IMR-90 (cell line): ENCODE measurements at regions not wholly inside any gene's neighbourhood (a gene's known extent, or its start where the extent isn't known, plus 50 kb on each side); places are given as distances from the start of the nearest gene placed in this dataset.

Source experiments
- ATAC-seq: fragments of 200-7000 bp; cut with Tn5 transposase; 2 replicates; pipeline ENCODE4 v1.9.1; 2020; ENCODE audit warnings: low read depth, mild to moderate bottlenecking, moderate library complexity
- BruUV-seq: library from RNA; stranded (reverse); fragments of 400-500 nt; replicated peaks from 2 replicates; lab custom pipeline; 2021; lab: Mats Ljungman, UMichigan
- CTCF ChIA-PET: fragments of 300-600 bp; formaldehyde crosslinking; extraction: SDS; loops from one replicate; lab custom pipeline; 2021; ENCODE audit warnings: antibody characterized with exemption; lab: Yijun Ruan, JAX
- POLR2A ChIA-PET: fragments of 300-600 bp; sonication (Branson Sonifier 250); formaldehyde crosslinking; loops from one replicate; lab custom pipeline; 2022; ENCODE audit warnings: antibody characterized with exemption; ENCODE audit not compliant: unreplicated experiment; lab: Charles Lee
- DNase-seq: peaks from one replicate; pipeline ENCODE4 v3.0.0; 2013
- H2AFZ ChIP-seq: replicated peaks from 2 replicates; pipeline ENCODE3; 2013; ENCODE audit warnings: low read length, mild to moderate bottlenecking; ENCODE audit not compliant: poor library complexity
- H2AK5ac ChIP-seq: 2 replicates; pipeline ENCODE4 v1.6.1; 2013; ENCODE audit warnings: low read depth, low read length, inconsistent platforms
- H2AK9ac ChIP-seq: replicated peaks from 2 replicates; pipeline ENCODE3; 2013; ENCODE audit warnings: mild to moderate bottlenecking, low read depth, low read length, moderate library complexity; ENCODE audit not compliant: poor library complexity
- H2BK120ac ChIP-seq: 2 replicates; pipeline ENCODE4 v1.6.1; 2013; ENCODE audit warnings: low read depth, low read length, inconsistent platforms
- H2BK15ac ChIP-seq: 3 replicates; pipeline ENCODE4 v1.6.1; 2013; ENCODE audit warnings: low read depth, low read length, inconsistent platforms
- H2BK20ac ChIP-seq: 2 replicates; pipeline ENCODE4 v1.6.1; 2013; ENCODE audit warnings: low read depth, mild to moderate bottlenecking, inconsistent platforms, low read length, moderate library complexity
- H2BK5ac ChIP-seq: 2 replicates; pipeline ENCODE4 v1.6.1; 2013; ENCODE audit warnings: mild to moderate bottlenecking, low read depth, low read length, inconsistent platforms; ENCODE audit not compliant: poor library complexity, severe bottlenecking
- H3K14ac ChIP-seq: replicated peaks from 2 replicates; pipeline ENCODE4 v1.6.1; 2013; ENCODE audit warnings: low read depth, low read length, inconsistent platforms
- H3K18ac ChIP-seq: 2 replicates; pipeline ENCODE4 v1.6.1; 2013; ENCODE audit warnings: low read depth, low read length, control low read depth
- H3K23ac ChIP-seq: 2 replicates; pipeline ENCODE4 v1.6.1; 2013; ENCODE audit warnings: low read depth, low read length, inconsistent platforms
- H3K27ac ChIP-seq: 2 replicates; pipeline ENCODE4 v1.5.1; 2013; ENCODE audit warnings: mild to moderate bottlenecking, control low read depth, low read length; ENCODE audit not compliant: insufficient read depth
- H3K27me3 ChIP-seq: 2 replicates; pipeline ENCODE4 v1.6.1; 2013; ENCODE audit warnings: low read length; ENCODE audit not compliant: control insufficient read depth, insufficient read depth
- H3K36me3 ChIP-seq: 2 replicates; pipeline ENCODE4 v1.6.1; 2013; ENCODE audit warnings: low read length, mixed read lengths; ENCODE audit not compliant: control insufficient read depth, insufficient read depth
- H3K4ac ChIP-seq: 2 replicates; pipeline ENCODE4 v1.6.1; 2013; ENCODE audit warnings: low read depth, low read length, inconsistent platforms
- H3K4me1 ChIP-seq: 2 replicates; pipeline ENCODE4 v1.6.1; 2013; ENCODE audit warnings: low read length, mixed read lengths; ENCODE audit not compliant: control insufficient read depth, insufficient read depth
- H3K4me2 ChIP-seq: 2 replicates; pipeline ENCODE4 v1.6.1; 2013; ENCODE audit warnings: low read depth, mild to moderate bottlenecking, control low read depth, low read length, moderate library complexity
- H3K4me3 ChIP-seq: 2 replicates; pipeline ENCODE4 v1.5.1; 2013; ENCODE audit warnings: low read depth, mild to moderate bottlenecking, control low read depth, low read length, moderate library complexity; ENCODE audit not compliant: insufficient read depth
- H3K56ac ChIP-seq: 2 replicates; pipeline ENCODE4 v1.6.1; 2013; ENCODE audit warnings: low read length, inconsistent platforms; ENCODE audit not compliant: insufficient read depth; ENCODE audit errors: extremely low read depth
- H3K79me1 ChIP-seq, 2 experiments: 2 replicates each; pipeline ENCODE4 v1.6.1; 2013; ENCODE audit warnings: low read length in 2 of 2, inconsistent platforms in 1 of 2, low read depth in 1 of 2
- H3K9ac ChIP-seq: 2 replicates; pipeline ENCODE4 v1.6.1; 2013; ENCODE audit warnings: low read depth, low read length, control low read depth
- H3K9me1 ChIP-seq: 2 replicates; pipeline ENCODE4 v1.6.1; 2013; ENCODE audit warnings: low read length, inconsistent platforms; ENCODE audit not compliant: insufficient read depth
- H3K9me3 ChIP-seq: 2 replicates; pipeline ENCODE4 v1.6.1; 2013; ENCODE audit warnings: low read length; ENCODE audit not compliant: control insufficient read depth, insufficient read depth
- H4K20me1 ChIP-seq: 2 replicates; pipeline ENCODE4 v1.6.1; 2013; ENCODE audit warnings: low read length, inconsistent platforms; ENCODE audit not compliant: insufficient read depth
- H4K5ac ChIP-seq: 2 replicates; pipeline ENCODE4 v1.6.1; 2013; ENCODE audit warnings: mild to moderate bottlenecking, low read depth, low read length, control low read depth
- H4K8ac ChIP-seq, 2 experiments: 2 replicates each; pipeline ENCODE4 v1.6.1; 2013; ENCODE audit warnings: low read depth in 2 of 2, low read length in 2 of 2, control low read depth in 1 of 2, inconsistent platforms in 1 of 2
- H4K91ac ChIP-seq: 2 replicates; pipeline ENCODE4 v1.6.1; 2013; ENCODE audit warnings: low read depth, low read length, inconsistent platforms; ENCODE audit not compliant: insufficient read depth
- BHLHE40 ChIP-seq: fragments of 150-350 bp; IDR thresholded peaks from 2 replicates; pipeline ENCODE4 v1.6.1; 2016; ENCODE audit warnings: mild to moderate bottlenecking, low read depth, low read length
- CEBPB ChIP-seq: IDR thresholded peaks from 2 replicates; pipeline ENCODE4 v1.6.1; 2012; ENCODE audit warnings: low read depth, low read length, improper control_type of control experiment
- FOS ChIP-seq: fragments of 150-350 bp; IDR thresholded peaks from 2 replicates; pipeline ENCODE4 v1.6.1; 2016; ENCODE audit warnings: low read depth, low read length
- MAZ ChIP-seq: IDR thresholded peaks from 2 replicates; pipeline ENCODE4 v1.6.1; 2012; ENCODE audit warnings: low read depth, mild to moderate bottlenecking, low read length, improper control_type of control experiment, moderate library complexity, borderline replicate concordance
- MXI1 ChIP-seq: IDR thresholded peaks from 2 replicates; pipeline ENCODE4 v1.6.1; 2012; ENCODE audit warnings: low read depth, mild to moderate bottlenecking, low read length, moderate library complexity, borderline replicate concordance
- RAD21 ChIP-seq: IDR thresholded peaks from 2 replicates; pipeline ENCODE4 v1.6.1; 2012; ENCODE audit warnings: low read length, improper control_type of control experiment
- RCOR1 ChIP-seq: IDR thresholded peaks from 2 replicates; pipeline ENCODE4 v1.6.1; 2012; ENCODE audit warnings: mild to moderate bottlenecking, low read length, improper control_type of control experiment; ENCODE audit not compliant: insufficient replicate concordance
- RFX5 ChIP-seq: IDR thresholded peaks from 2 replicates; pipeline ENCODE4 v1.8.0; 2012; ENCODE audit warnings: low read depth, mild to moderate bottlenecking, low read length, moderate library complexity
- WGBS, 2 experiments: methylation state at CpG; one replicate each; pipeline versions ENCODE4 v1.1.5 to v1.1.7; 2013; ENCODE audit warnings: missing lambda C conversion rate in 2 of 2; ENCODE audit not compliant: insufficient read length in 1 of 2; ENCODE audit errors: extremely low coverage in 2 of 2; 5-methylcytosine and 5-hydroxymethylcytosine counted together
- dilution Hi-C: fragments of 300-500 bp; cut with HindIII; formaldehyde crosslinking; loops from one replicate; pipeline ENCODE4 v1.14.3; 2018; ENCODE audit warnings: low sequenced_read_pairs; ENCODE audit not compliant: unreplicated experiment
- in situ Hi-C: fragments of 300-500 bp; cut with MboI; formaldehyde crosslinking; loops from 3 replicates; pipeline ENCODE4 v1.14.3; 2019; ENCODE audit warnings: low sequenced_read_pairs, inconsistent platforms, mixed read lengths
- intact Hi-C: fragments of 100-400 bp; cut with micrococcal nuclease; formaldehyde crosslinking; loops from 2 replicates; pipeline ENCODE4 v1.10.0; 2022
- TF ChIP-seq, protein P1 (sequence below): fragments of 150-350 bp; IDR thresholded peaks from 2 replicates; pipeline ENCODE4 v1.6.1; 2017; ENCODE audit warnings: mild to moderate bottlenecking, antibody characterized with exemption, low read length, low read depth
- TF ChIP-seq, protein P2 (sequence below): conservative IDR thresholded peaks from 2 replicates; pipeline ENCODE4 v1.5.1; 2012; ENCODE audit warnings: mild to moderate bottlenecking, low read depth, low read length, improper control_type of control experiment
- TF ChIP-seq, protein P3 (sequence below): fragments of 150-350 bp; IDR thresholded peaks from 2 replicates; pipeline ENCODE4 v1.6.1; 2016; ENCODE audit warnings: low read depth, mild to moderate bottlenecking, low read length, moderate library complexity, borderline replicate concordance

DNA sequence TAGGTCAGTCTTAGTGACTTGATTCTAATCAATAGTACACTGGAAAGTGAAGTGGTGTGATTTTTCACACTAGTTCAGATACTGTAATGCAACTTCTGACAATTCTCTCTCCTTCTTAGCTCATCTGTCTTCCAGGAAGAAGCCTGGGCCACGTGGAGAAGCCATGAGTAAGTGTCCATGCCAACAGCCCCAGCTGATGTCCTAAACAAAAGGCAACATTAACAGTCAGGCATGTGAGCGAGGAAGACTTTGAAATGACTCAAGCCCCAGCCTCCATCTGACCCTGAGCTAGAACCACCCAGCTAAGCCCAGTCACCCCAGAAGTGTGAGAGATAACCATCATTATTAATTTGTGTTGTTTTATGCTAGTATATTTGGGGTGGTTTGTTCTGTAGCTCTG is 115.7 kb upstream of the MAGEB16 start:
- no peak overlapping the region for H2BK15ac ChIP-seq
- TF ChIP-seq CEBPB = no peak
- TF ChIP-seq RFX5 = no peak
- no peak for TF ChIP-seq MAZ
- TF ChIP-seq FOS = no peak
- no peak for TF ChIP-seq MXI1
- TF ChIP-seq, protein P1, sequence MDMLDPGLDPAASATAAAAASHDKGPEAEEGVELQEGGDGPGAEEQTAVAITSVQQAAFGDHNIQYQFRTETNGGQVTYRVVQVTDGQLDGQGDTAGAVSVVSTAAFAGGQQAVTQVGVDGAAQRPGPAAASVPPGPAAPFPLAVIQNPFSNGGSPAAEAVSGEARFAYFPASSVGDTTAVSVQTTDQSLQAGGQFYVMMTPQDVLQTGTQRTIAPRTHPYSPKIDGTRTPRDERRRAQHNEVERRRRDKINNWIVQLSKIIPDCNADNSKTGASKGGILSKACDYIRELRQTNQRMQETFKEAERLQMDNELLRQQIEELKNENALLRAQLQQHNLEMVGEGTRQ = no peak
- TF ChIP-seq RCOR1 = no peak
- no peak for TF ChIP-seq BHLHE40
- TF ChIP-seq, protein P2, sequence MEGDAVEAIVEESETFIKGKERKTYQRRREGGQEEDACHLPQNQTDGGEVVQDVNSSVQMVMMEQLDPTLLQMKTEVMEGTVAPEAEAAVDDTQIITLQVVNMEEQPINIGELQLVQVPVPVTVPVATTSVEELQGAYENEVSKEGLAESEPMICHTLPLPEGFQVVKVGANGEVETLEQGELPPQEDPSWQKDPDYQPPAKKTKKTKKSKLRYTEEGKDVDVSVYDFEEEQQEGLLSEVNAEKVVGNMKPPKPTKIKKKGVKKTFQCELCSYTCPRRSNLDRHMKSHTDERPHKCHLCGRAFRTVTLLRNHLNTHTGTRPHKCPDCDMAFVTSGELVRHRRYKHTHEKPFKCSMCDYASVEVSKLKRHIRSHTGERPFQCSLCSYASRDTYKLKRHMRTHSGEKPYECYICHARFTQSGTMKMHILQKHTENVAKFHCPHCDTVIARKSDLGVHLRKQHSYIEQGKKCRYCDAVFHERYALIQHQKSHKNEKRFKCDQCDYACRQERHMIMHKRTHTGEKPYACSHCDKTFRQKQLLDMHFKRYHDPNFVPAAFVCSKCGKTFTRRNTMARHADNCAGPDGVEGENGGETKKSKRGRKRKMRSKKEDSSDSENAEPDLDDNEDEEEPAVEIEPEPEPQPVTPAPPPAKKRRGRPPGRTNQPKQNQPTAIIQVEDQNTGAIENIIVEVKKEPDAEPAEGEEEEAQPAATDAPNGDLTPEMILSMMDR = no peak
- TF ChIP-seq, protein P3, sequence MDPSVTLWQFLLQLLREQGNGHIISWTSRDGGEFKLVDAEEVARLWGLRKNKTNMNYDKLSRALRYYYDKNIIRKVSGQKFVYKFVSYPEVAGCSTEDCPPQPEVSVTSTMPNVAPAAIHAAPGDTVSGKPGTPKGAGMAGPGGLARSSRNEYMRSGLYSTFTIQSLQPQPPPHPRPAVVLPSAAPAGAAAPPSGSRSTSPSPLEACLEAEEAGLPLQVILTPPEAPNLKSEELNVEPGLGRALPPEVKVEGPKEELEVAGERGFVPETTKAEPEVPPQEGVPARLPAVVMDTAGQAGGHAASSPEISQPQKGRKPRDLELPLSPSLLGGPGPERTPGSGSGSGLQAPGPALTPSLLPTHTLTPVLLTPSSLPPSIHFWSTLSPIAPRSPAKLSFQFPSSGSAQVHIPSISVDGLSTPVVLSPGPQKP = no peak
- TF ChIP-seq RAD21 = no peak
- no peaks in the 10 kb centered on the region for H3K4me1 ChIP-seq
- no peak overlapping the region for H4K91ac ChIP-seq
- H4K8ac ChIP-seq = no peak overlapping the region
- no peaks in the 10 kb centered on the region for H3K79me1 ChIP-seq
- H3K4me2 ChIP-seq = no peak overlapping the region
- no peak overlapping the region for H3K18ac ChIP-seq
- H3K56ac ChIP-seq = no peak overlapping the region
- H4K20me1 ChIP-seq = no peaks in the 10 kb centered on the region
- H3K4ac ChIP-seq = no peak overlapping the region
- no peaks in the 10 kb centered on the region for H3K9me3 ChIP-seq
- DNase-seq (no peak), ATAC-seq (no peak)
- H2BK120ac ChIP-seq = no peak overlapping the region
- intact Hi-C loops = no loop called here
- POLR2A ChIA-PET = no interaction called here
- no peak overlapping the region for H3K4me3 ChIP-seq
- H4K5ac ChIP-seq = no peak overlapping the region
- H3K27ac ChIP-seq = no peak overlapping the region
- CTCF ChIA-PET = no interaction called here
- no peak overlapping the region for H2AK5ac ChIP-seq
- no peak overlapping the region for H3K9ac ChIP-seq
- H3K23ac ChIP-seq = no peak overlapping the region
- no peak overlapping the region for H2AFZ ChIP-seq
- dilution Hi-C loops = no loop called here
- H2BK5ac ChIP-seq = no peak overlapping the region
- H3K27me3 ChIP-seq = no peaks in the 10 kb centered on the region
- H2AK9ac ChIP-seq = no peak overlapping the region
- no TSS peak for BruUV-seq
- H3K9me1 ChIP-seq = no peaks in the 10 kb centered on the region
- no peak overlapping the region for H3K14ac ChIP-seq
- no CpG with 5 or more reads among the region's 2 CpGs for WGBS, 2 experiments
- no peaks in the 10 kb centered on the region for H3K36me3 ChIP-seq
- in situ Hi-C loops = no loop called here
- no peak overlapping the region for H2BK20ac ChIP-seq
